Left lung (tissue), 4 donors: ENCODE measurements at regions not wholly inside any gene's neighbourhood (a gene's known extent, or its start where the extent isn't known, plus 50 kb on each side); places are given as distances from the start of the nearest gene placed in this dataset.

Experiments used
- ATAC-seq: fragments of 200-7000 bp; cut with Tn5 transposase; one replicate; pipeline ENCODE4 v1.9.1; 2020; ENCODE audit warnings: moderate library complexity
- DNase-seq, 4 donors: peaks; one replicate each; pipeline ENCODE4 v3.0.0-alpha.2; 2013 to 2020
- H3K27ac ChIP-seq, 2 donors: fragments of 200-600 bp; sonication (generic) in 1 of 2; one replicate each; pipeline versions ENCODE4 v1.5.0 to v1.8.0; 2020 to 2021
- H3K27me3 ChIP-seq, 2 donors: fragments of 200-600 bp; sonication (generic) in 1 of 2; one replicate each; pipeline versions ENCODE4 v1.5.0 to v1.8.0; 2020 to 2021
- H3K36me3 ChIP-seq, 2 donors: fragments of 200-600 bp; sonication (generic) in 1 of 2; one replicate each; pipeline versions ENCODE4 v1.5.0 to v1.8.0; 2020 to 2021
- H3K4me1 ChIP-seq, 2 donors: fragments of 200-600 bp; one replicate each; pipeline ENCODE4 v1.8.0; 2021
- H3K4me3 ChIP-seq, 2 donors: fragments of 200-600 bp; sonication (generic) in 1 of 2; one replicate each; pipeline versions ENCODE4 v1.5.0 to v1.8.0; 2020 to 2021; ENCODE audit warnings: mild to moderate bottlenecking in 1 of 2
- H3K9me3 ChIP-seq, 2 donors: fragments of 200-600 bp; sonication (generic) in 1 of 2; one replicate each; pipeline versions ENCODE4 v1.5.0 to v1.8.0; 2020 to 2021
- CTCF ChIP-seq, 2 donors: fragments of 200-600 bp; sonication (generic) in 1 of 2; IDR thresholded peaks; one replicate each; pipeline versions ENCODE4 v1.5.0 to v1.8.0; 2021; ENCODE audit warnings: antibody characterized with exemption in 2 of 2
- intact Hi-C, 2 donors: fragments of 100-400 bp; cut with DNase I; formaldehyde crosslinking; loops; one replicate each; pipeline versions ENCODE4 v1.11.2 to v1.14.2; 2022
- donor health status: DM: no; HTN: yes; CAD: no.
- donor health status: DM: no; HTN: no; CAD: no.

DNA sequence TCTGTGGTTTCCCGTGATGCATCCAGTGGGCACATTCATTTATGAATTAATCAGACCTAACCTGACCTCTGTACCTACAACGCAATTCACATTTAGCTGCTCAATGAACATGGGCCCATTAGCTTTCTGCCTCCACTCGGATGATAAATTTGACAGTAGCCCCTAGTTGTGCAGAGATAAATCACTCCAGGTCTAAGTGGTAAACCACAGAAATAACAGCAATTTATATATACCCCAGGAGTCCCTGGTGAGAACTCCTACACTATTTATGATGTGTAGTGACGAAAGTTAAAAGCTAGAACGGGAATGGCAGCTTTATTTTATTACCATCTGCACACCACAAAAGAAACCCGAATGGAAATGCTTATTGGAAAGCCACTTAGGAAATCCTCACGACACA lies 371.5 kb downstream of the HAPSTR1 start:
- H3K36me3 ChIP-seq: no peaks in the 10 kb centered on the region
- no peaks in the 10 kb centered on the region for H3K27me3 ChIP-seq
- no peaks in the 10 kb centered on the region for H3K4me1 ChIP-seq
- no peak for ATAC-seq
- H3K9me3 ChIP-seq: no peaks in the 10 kb centered on the region
- TF ChIP-seq CTCF (IDR thresholded peaks at IDR 0.05): no peak
- intact Hi-C loops: no loop called here
- no peak for DNase-seq
- H3K27ac ChIP-seq: no peak overlapping the region
- H3K4me3 ChIP-seq: no peak overlapping the region

- Histone ChIP-seq H3K36me3 (no peaks in the 10 kb centered on the region), H3K27me3 (no peaks in the 10 kb centered on the region), H3K4me1 (no peaks in the 10 kb centered on the region), H3K9me3 (no peaks in the 10 kb centered on the region), H3K4me3 (no peak overlapping the region), H3K27ac (no peak overlapping the region)
- intact Hi-C loops: no loop called here
- TF ChIP-seq CTCF (IDR thresholded peaks at IDR 0.05): no peak
- DNase-seq (no peak), ATAC-seq (no peak)
Observed at GRCh38 chr16:9463461-9463860, 372.0 kb downstream of the HAPSTR1 start.

DNA sequence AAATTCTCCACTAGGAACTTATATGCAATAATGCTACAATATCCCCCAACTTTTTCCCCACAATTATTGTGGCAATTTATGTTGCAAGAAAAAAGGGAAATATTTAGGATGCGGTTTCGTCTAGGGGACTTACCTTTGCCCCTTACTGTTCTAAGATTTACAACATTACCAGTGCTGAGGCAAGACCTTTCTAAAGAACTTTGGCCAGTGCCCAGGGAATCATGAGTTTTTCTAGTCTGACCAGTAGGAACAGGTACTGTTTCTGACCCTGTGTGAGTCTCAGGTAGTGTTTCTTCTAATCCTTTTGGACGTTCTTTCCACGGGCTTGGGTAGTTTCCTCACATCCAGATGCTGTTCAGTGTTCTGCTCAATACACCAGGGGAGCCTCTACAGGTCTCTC lies 373.7 kb downstream of the HAPSTR1 start:
- DNase-seq: no peak
- Histone ChIP-seq H3K27ac (no peak overlapping the region), H3K27me3 (no peaks in the 10 kb centered on the region), H3K4me3 (no peak overlapping the region), H3K9me3 (peaks cover 0 to 5% of the 10 kb centered on the region in 2 donors), H3K36me3 (no peaks in the 10 kb centered on the region), H3K4me1 (no peaks in the 10 kb centered on the region)
- no peak for ATAC-seq
- intact Hi-C loops: no loop called here
- no peak for TF ChIP-seq CTCF (IDR thresholded peaks at IDR 0.05)

GRCh38 chr16:9469512-9469911 lies 378.1 kb downstream of the HAPSTR1 start:
- Histone ChIP-seq H3K36me3 (no peaks in the 10 kb centered on the region), H3K27me3 (no peaks in the 10 kb centered on the region), H3K27ac (no peak overlapping the region), H3K9me3 (peaks cover 0 to 5% of the 10 kb centered on the region in 2 donors), H3K4me1 (no peaks in the 10 kb centered on the region), H3K4me3 (no peak overlapping the region)
- no peak for DNase-seq
- no peak for TF ChIP-seq CTCF (IDR thresholded peaks at IDR 0.05)
- intact Hi-C loops: no loop called here
- ATAC-seq: no peak

DNA sequence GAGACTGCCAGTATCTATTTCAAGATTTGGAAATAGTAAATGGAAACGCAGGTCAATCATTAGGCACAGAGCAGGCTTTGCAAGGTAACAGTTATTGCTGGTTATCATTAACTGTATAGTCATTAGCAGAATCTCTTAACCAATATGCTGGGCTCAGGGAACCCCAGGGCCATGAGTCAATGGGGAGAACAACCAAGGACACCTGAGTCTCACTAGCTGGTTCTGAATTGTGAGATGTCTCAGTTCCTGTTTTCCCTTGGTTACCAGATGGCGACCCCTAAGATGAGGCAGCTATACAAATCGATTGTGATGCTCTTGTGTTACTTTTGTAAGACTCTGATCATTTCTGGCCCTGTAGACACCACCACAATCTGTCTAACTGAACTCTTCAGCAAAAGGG lies 385.3 kb downstream of the HAPSTR1 start:
- H3K4me1 ChIP-seq: no peaks in the 10 kb centered on the region
- DNase-seq (no peak), ATAC-seq (no peak)
- intact Hi-C loops: no loop called here
- H3K4me3 ChIP-seq: no peak overlapping the region
- TF ChIP-seq CTCF (IDR thresholded peaks at IDR 0.05): no peak
- H3K9me3 ChIP-seq: no peaks in the 10 kb centered on the region
- H3K27me3 ChIP-seq: no peaks in the 10 kb centered on the region
- no peaks in the 10 kb centered on the region for H3K36me3 ChIP-seq
- no peak overlapping the region for H3K27ac ChIP-seq
